Osteoblast (primary cell): ENCODE measurements at regions not wholly inside any gene's neighbourhood (a gene's known extent, or its start where the extent isn't known, plus 50 kb on each side); places are given as distances from the start of the nearest gene placed in this dataset.
A peak's percentile ranks its signal among the peaks of the same experiment; 100 is the strongest.

Source experiments
- DNase-seq: peaks from one replicate; pipeline ENCODE4 v3.0.0; 2011; ENCODE audit warnings: low spot score, mixed read lengths; ENCODE audit not compliant: insufficient read length; ENCODE audit errors: missing footprints
- H2AFZ ChIP-seq: 2 replicates; pipeline ENCODE4 v1.6.0; 2011; ENCODE audit warnings: mild to moderate bottlenecking, low read length
- H3K27ac ChIP-seq: 2 replicates; pipeline ENCODE4 v1.5.1; 2011; ENCODE audit warnings: mild to moderate bottlenecking, low read depth, low read length, moderate library complexity
- H3K27me3 ChIP-seq: 2 replicates; pipeline ENCODE4 v1.6.0; 2012; ENCODE audit warnings: mild to moderate bottlenecking, control low read depth, inconsistent platforms, low read length, moderate library complexity; ENCODE audit not compliant: insufficient read depth
- H3K36me3 ChIP-seq: 2 replicates; pipeline ENCODE4 v1.5.1; 2011; ENCODE audit warnings: mild to moderate bottlenecking, low read length, control low read depth, moderate library complexity; ENCODE audit not compliant: insufficient read depth
- H3K4me1 ChIP-seq: 2 replicates; pipeline ENCODE4 v1.5.1; 2011; ENCODE audit warnings: mild to moderate bottlenecking, low read length, control low read depth, moderate library complexity; ENCODE audit not compliant: insufficient read depth
- H3K4me2 ChIP-seq: 2 replicates; pipeline ENCODE4 v1.6.0; 2011; ENCODE audit warnings: mild to moderate bottlenecking, low read length; ENCODE audit not compliant: insufficient read depth
- H3K4me3 ChIP-seq: fragments of 200-600 bp; sonication (generic); 3 replicates; pipeline ENCODE4 v1.5.1; 2012; ENCODE audit warnings: mild to moderate bottlenecking, low read length, inconsistent platforms; ENCODE audit not compliant: insufficient read depth
- H3K79me2 ChIP-seq: 2 replicates; pipeline ENCODE4 v1.6.0; 2012; ENCODE audit warnings: mild to moderate bottlenecking, low read length, control low read depth, inconsistent platforms; ENCODE audit not compliant: insufficient read depth
- H3K9me3 ChIP-seq: 2 replicates; pipeline ENCODE4 v1.5.1; 2011; ENCODE audit warnings: low read depth, low read length, control low read depth
- H4K20me1 ChIP-seq: 2 replicates; pipeline ENCODE4 v1.6.0; 2012; ENCODE audit warnings: mild to moderate bottlenecking, low read length, control low read depth; ENCODE audit not compliant: insufficient read depth
- CTCF ChIP-seq: IDR thresholded peaks from 2 replicates; pipeline ENCODE4 v1.5.1; 2011; ENCODE audit warnings: mild to moderate bottlenecking, low read depth, low read length, moderate library complexity; ENCODE audit errors: extremely low read depth

- Histone ChIP-seq H3K79me2 (no peaks in the 10 kb centered on the region), H3K36me3 (no peaks in the 10 kb centered on the region), H3K4me1 (peaks cover 15% of the 10 kb centered on the region), H2AFZ (peak overlapping the region; percentile 7), H3K4me2 (no peak overlapping the region), H3K4me3 (no peak overlapping the region), H3K9me3 (no peaks in the 10 kb centered on the region), H4K20me1 (no peaks in the 10 kb centered on the region), H3K27ac (no peak overlapping the region), H3K27me3 (no peaks in the 10 kb centered on the region)
- no peak for TF ChIP-seq CTCF
- DNase-seq, result no peak
These were observed 132.8 kb upstream of the SERTAD2 start for GRCh38 chr2:64786343-64787018.

- Histone ChIP-seq H3K4me1 (peaks cover 10% of the 10 kb centered on the region), H3K27ac (no peak overlapping the region), H3K79me2 (no peaks in the 10 kb centered on the region), H2AFZ (peak overlapping the region; percentile 7), H3K4me3 (no peak overlapping the region), H3K4me2 (no peak overlapping the region), H4K20me1 (no peaks in the 10 kb centered on the region), H3K27me3 (no peaks in the 10 kb centered on the region), H3K9me3 (no peaks in the 10 kb centered on the region), H3K36me3 (no peaks in the 10 kb centered on the region)
- no peak for TF ChIP-seq CTCF
- no peak for DNase-seq
These were observed 133.3 kb upstream of the SERTAD2 start for GRCh38 chr2:64787019-64787365.

- H2AFZ ChIP-seq, result no peak overlapping the region
- no peak overlapping the region for H3K4me2 ChIP-seq
- no peaks in the 10 kb centered on the region for H3K79me2 ChIP-seq
- H3K4me1 ChIP-seq, result peaks cover 9% of the 10 kb centered on the region
- TF ChIP-seq CTCF, result no peak
- no peaks in the 10 kb centered on the region for H3K9me3 ChIP-seq
- H3K36me3 ChIP-seq, result no peaks in the 10 kb centered on the region
- H4K20me1 ChIP-seq, result no peaks in the 10 kb centered on the region
- no peaks in the 10 kb centered on the region for H3K27me3 ChIP-seq
- no peak overlapping the region for H3K4me3 ChIP-seq
- no peak overlapping the region for H3K27ac ChIP-seq
- DNase-seq, result no peak
These were observed 134.0 kb upstream of the SERTAD2 start for GRCh38 chr2:64787698-64788097.

GRCh38 chr2:64789466-64790320 lies 136.0 kb upstream of the SERTAD2 start:
- Histone ChIP-seq H3K4me3 (no peak overlapping the region), H3K79me2 (no peaks in the 10 kb centered on the region), H3K36me3 (no peaks in the 10 kb centered on the region), H3K4me1 (peaks cover 23% of the 10 kb centered on the region), H3K27me3 (no peaks in the 10 kb centered on the region), H3K9me3 (no peaks in the 10 kb centered on the region), H3K27ac (no peak overlapping the region), H2AFZ (peak overlapping the region; percentile 39), H4K20me1 (no peaks in the 10 kb centered on the region), H3K4me2 (no peak overlapping the region)
- no peak for DNase-seq
- TF ChIP-seq CTCF, result no peak
